MM.1S (cell line): ENCODE measurements at regions not wholly inside any gene's neighbourhood (a gene's known extent, or its start where the extent isn't known, plus 50 kb on each side); places are given as distances from the start of the nearest gene placed in this dataset.

Experiments used
- EZH2 ChIP-seq: fragments of 300-600 bp; sonication (generic); optimal IDR thresholded peaks from 2 replicates; pipeline ENCODE3; 2017; ENCODE audit warnings: low read depth, mild to moderate bottlenecking, antibody characterized with exemption, low read length, mixed read lengths
- EZH2phosphoT487 ChIP-seq: fragments of 300-600 bp; sonication (generic); IDR thresholded peaks from 2 replicates; pipeline ENCODE4 v1.6.1; 2018; ENCODE audit warnings: antibody characterized with exemption, low read length
- TF ChIP-seq, protein P1 (sequence below): fragments of 300-600 bp; sonication (generic); IDR thresholded peaks from 2 replicates; pipeline ENCODE4 v1.5.1; 2016; ENCODE audit warnings: antibody characterized with exemption, low read length, mixed read lengths

DNA sequence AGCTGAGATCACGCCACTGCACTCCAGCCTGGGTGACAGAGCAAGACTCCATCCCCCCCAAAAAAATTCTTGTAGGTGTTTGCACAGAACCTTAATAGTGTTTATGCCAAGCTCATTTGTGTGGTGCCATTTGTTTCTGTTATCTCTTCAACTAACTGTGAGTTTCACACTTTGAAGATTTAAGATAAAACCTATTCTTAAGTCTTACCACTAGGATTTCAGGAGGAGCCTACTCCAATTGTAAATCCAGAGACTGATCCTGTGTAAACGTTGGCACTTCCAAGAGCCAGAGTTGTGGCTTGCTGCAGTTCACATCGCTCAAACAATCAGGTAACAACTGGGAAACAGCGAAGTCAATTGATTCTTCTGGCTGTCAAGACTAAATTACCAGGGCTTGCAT is 242.4 kb upstream of the SATB1 start:
- TF ChIP-seq, protein P1, sequence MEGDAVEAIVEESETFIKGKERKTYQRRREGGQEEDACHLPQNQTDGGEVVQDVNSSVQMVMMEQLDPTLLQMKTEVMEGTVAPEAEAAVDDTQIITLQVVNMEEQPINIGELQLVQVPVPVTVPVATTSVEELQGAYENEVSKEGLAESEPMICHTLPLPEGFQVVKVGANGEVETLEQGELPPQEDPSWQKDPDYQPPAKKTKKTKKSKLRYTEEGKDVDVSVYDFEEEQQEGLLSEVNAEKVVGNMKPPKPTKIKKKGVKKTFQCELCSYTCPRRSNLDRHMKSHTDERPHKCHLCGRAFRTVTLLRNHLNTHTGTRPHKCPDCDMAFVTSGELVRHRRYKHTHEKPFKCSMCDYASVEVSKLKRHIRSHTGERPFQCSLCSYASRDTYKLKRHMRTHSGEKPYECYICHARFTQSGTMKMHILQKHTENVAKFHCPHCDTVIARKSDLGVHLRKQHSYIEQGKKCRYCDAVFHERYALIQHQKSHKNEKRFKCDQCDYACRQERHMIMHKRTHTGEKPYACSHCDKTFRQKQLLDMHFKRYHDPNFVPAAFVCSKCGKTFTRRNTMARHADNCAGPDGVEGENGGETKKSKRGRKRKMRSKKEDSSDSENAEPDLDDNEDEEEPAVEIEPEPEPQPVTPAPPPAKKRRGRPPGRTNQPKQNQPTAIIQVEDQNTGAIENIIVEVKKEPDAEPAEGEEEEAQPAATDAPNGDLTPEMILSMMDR, result no peak
- TF ChIP-seq EZH2 (no peak), EZH2phosphoT487 (no peak)
